GM12878 (cell line): ENCODE measurements at regions not wholly inside any gene's neighbourhood (a gene's known extent, or its start where the extent isn't known, plus 50 kb on each side); places are given as distances from the start of the nearest gene placed in this dataset.

Experiments
- ATAC-seq: fragments of 200-7000 bp; cut with Tn5 transposase; 3 replicates; pipeline ENCODE4 v1.9.1; 2020; ENCODE audit warnings: mild to moderate bottlenecking, moderate library complexity
- BruUV-seq: library from RNA; stranded (reverse); fragments of 400-500 nt; replicated peaks from 2 replicates; lab custom pipeline; 2021; lab: Mats Ljungman, UMichigan
- CTCF ChIA-PET: fragments of 300-600 bp; sonication (Branson Sonifier 250); formaldehyde crosslinking; extraction: SDS; loops from one replicate; lab custom pipeline; 2021; ENCODE audit warnings: inconsistent platforms; lab: Yijun Ruan, JAX
- POLR2A ChIA-PET: fragments of 350-600 bp; formaldehyde crosslinking; extraction: SDS; loops from one replicate; lab custom pipeline; 2021; ENCODE audit warnings: inconsistent platforms; lab: Charles Lee
- RAD21 ChIA-PET: fragments of 300-600 bp; sonication (Branson Sonifier 250); formaldehyde crosslinking; loops from one replicate; lab custom pipeline; 2023; ENCODE audit warnings: antibody characterized with exemption; ENCODE audit not compliant: unreplicated experiment; lab: Charles Lee
- SMC1A ChIA-PET: fragments of 300-600 bp; sonication (Branson Sonifier 250); formaldehyde crosslinking; loops from one replicate; lab custom pipeline; 2023; ENCODE audit not compliant: unreplicated experiment, uncharacterized antibody; lab: Charles Lee
- DNase-seq: peaks from one replicate; pipeline ENCODE4 v3.0.0-alpha.2; 2011; ENCODE audit warnings: low read depth, low spot score
- FAIRE-seq: peaks from 3 replicates; lab custom pipeline; 2011; peaks lifted over from hg19 to GRCh38; lab: Jason Lieb, UNC
- H2AFZ ChIP-seq: 2 replicates; pipeline ENCODE4 v1.6.0; 2011; ENCODE audit warnings: low read depth, low read length, control low read depth; ENCODE audit not compliant: control insufficient read depth
- H3K27ac ChIP-seq: 2 replicates; pipeline ENCODE4 v1.5.1; 2011; ENCODE audit warnings: control low read depth; ENCODE audit not compliant: control insufficient read depth, insufficient read depth
- H3K27me3 ChIP-seq, 2 experiments: replicated peaks in 1 of 2; 2 replicates each; pipeline versions ENCODE4 v1.6.0 to v1.6.1; 2011; ENCODE audit warnings: low read length in 1 of 2; ENCODE audit not compliant: control insufficient read depth in 2 of 2, insufficient read depth in 2 of 2
- H3K36me3 ChIP-seq, 2 experiments: 2 replicates each; pipeline ENCODE4 v1.5.1; 2011; ENCODE audit warnings: low read length in 1 of 2; ENCODE audit not compliant: control insufficient read depth in 2 of 2, insufficient read depth in 2 of 2
- H3K4me1 ChIP-seq: 2 replicates; pipeline ENCODE4 v1.6.1; 2011; ENCODE audit warnings: mild to moderate bottlenecking, low read length, moderate library complexity, mixed read lengths; ENCODE audit not compliant: control insufficient read depth, insufficient read depth
- H3K4me2 ChIP-seq: 2 replicates; pipeline ENCODE4 v1.6.0; 2011; ENCODE audit warnings: control low read depth; ENCODE audit not compliant: control insufficient read depth, insufficient read depth
- H3K4me3 ChIP-seq: fragments of 200-600 bp; sonication (generic); 2 replicates; pipeline ENCODE4 v1.5.1; 2016
- H3K79me2 ChIP-seq: 2 replicates; pipeline ENCODE4 v1.6.0; 2011; ENCODE audit warnings: low read length; ENCODE audit not compliant: control insufficient read depth, insufficient read depth
- H3K9ac ChIP-seq: 2 replicates; pipeline ENCODE4 v1.8.0; 2011; ENCODE audit warnings: low read length, control low read depth, mixed read lengths; ENCODE audit not compliant: control insufficient read depth, insufficient read depth
- H3K9me3 ChIP-seq: replicated peaks from 3 replicates; pipeline ENCODE4 v1.5.1; 2011; ENCODE audit warnings: mild to moderate bottlenecking, low read length; ENCODE audit not compliant: control insufficient read depth, insufficient read depth
- H4K20me1 ChIP-seq: 2 replicates; pipeline ENCODE4 v1.6.0; 2011; ENCODE audit not compliant: control insufficient read depth, insufficient read depth
- BCL3 ChIP-seq: IDR thresholded peaks from 2 replicates; pipeline ENCODE4 v1.6.1; 2011; ENCODE audit warnings: borderline replicate concordance, low read depth, mild to moderate bottlenecking, moderate library complexity, low read length; ENCODE audit not compliant: insufficient read depth, poor library complexity, severe bottlenecking
- BMI1 ChIP-seq: fragments of 450-650 bp; IDR thresholded peaks from 2 replicates; pipeline ENCODE4 v1.6.1; 2016; ENCODE audit warnings: mild to moderate bottlenecking, moderate library complexity, borderline replicate concordance
- BRCA1 ChIP-seq: IDR thresholded peaks from 2 replicates; pipeline ENCODE4 v1.6.1; 2011; ENCODE audit warnings: low read depth, low read length, improper control_type of control experiment
- HCFC1 ChIP-seq: fragments of 150-350 bp; IDR thresholded peaks from 2 replicates; pipeline ENCODE4 v1.6.1; 2014; ENCODE audit warnings: low read length
- IRF4 ChIP-seq: IDR thresholded peaks from 2 replicates; pipeline ENCODE4 v1.6.1; 2011; ENCODE audit warnings: low read depth, low read length
- MTA2 ChIP-seq: fragments of 450-650 bp; IDR thresholded peaks from 2 replicates; pipeline ENCODE4 v1.6.1; 2016; ENCODE audit warnings: low read depth, mild to moderate bottlenecking, moderate library complexity
- NFIC ChIP-seq: IDR thresholded peaks from 2 replicates; pipeline ENCODE4 v1.6.1; 2012; ENCODE audit warnings: low read depth, mild to moderate bottlenecking, inconsistent platforms, low read length, moderate library complexity
- POLR2AphosphoS2 ChIP-seq: IDR thresholded peaks from 2 replicates; pipeline ENCODE4 v1.6.1; 2011; ENCODE audit warnings: low read depth, mild to moderate bottlenecking, low read length, improper control_type of control experiment, moderate library complexity
- PRDM15 ChIP-seq: fragments of 450-650 bp; formaldehyde crosslinking; IDR thresholded peaks from 2 replicates; pipeline ENCODE4 v1.4.0; 2020; ENCODE audit warnings: mild to moderate bottlenecking, moderate library complexity
- RELA ChIP-seq: fragments of 450-650 bp; IDR thresholded peaks from 2 replicates; pipeline ENCODE4 v1.8.0; 2014; ENCODE audit warnings: borderline replicate concordance; ENCODE audit not compliant: partially characterized antibody
- SRF ChIP-seq, 2 experiments: IDR thresholded peaks; 2 replicates each; pipeline ENCODE4 v1.6.1; 2011; ENCODE audit warnings: low read depth in 2 of 2, low read length in 2 of 2, mild to moderate bottlenecking in 1 of 2, moderate library complexity in 1 of 2
- WGBS: methylation state at CpG from one replicate; pipeline ENCODE4 v1.1.6; 2016; ENCODE audit warnings: low lambda C conversion rate; ENCODE audit not compliant: insufficient replicate concordance, insufficient coverage; ENCODE audit errors: missing lambda C conversion rate; 5-methylcytosine and 5-hydroxymethylcytosine counted together
- in situ Hi-C: fragments of 300-500 bp; cut with MboI; formaldehyde crosslinking; loops from 9 replicates; pipeline ENCODE4 v1.14.3; 2018; ENCODE audit warnings: mixed read lengths
- intact Hi-C: fragments of 100-400 bp; cut with micrococcal nuclease; formaldehyde crosslinking; loops from one replicate; pipeline ENCODE4 v1.14.2; 2022; ENCODE audit not compliant: unreplicated experiment
- TF ChIP-seq, protein P1 (sequence below): fragments of 150-350 bp; IDR thresholded peaks from 2 replicates; pipeline ENCODE4 v1.6.1; 2014; ENCODE audit warnings: mild to moderate bottlenecking, low read depth, low read length
- TF ChIP-seq, protein P2 (sequence below): fragments of 450-650 bp; IDR thresholded peaks from 2 replicates; pipeline ENCODE4 v1.6.1; 2016; ENCODE audit warnings: mild to moderate bottlenecking
- TF ChIP-seq, protein P3 (sequence below): fragments of 450-650 bp; IDR thresholded peaks from 2 replicates; pipeline ENCODE4 v1.6.1; 2018; ENCODE audit warnings: mild to moderate bottlenecking, low read depth, moderate library complexity; ENCODE audit not compliant: partially characterized antibody

DNA sequence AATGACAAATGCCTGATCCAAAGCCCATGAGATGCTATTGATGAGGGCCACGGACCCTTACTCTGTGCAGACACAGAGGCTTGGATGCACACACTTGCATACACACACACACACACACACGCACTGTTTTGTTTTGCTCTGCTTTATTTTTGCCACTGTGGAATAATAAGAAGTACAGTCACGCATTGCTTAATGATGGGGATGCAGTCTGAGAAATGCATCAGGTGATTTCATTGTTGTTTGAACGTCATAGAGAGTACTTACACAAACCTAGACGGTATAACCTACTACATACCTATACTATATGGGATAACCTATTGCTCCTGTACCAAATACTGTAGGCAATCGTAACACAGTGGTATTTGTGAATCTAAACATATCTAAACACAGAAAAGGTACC lies 104.4 kb downstream of the RHOU start:
- RAD21 ChIA-PET, result no interaction called here
- intact Hi-C loops, result no loop called here
- WGBS, result 24% methylated on average over 6 of the region's 6 CpGs
- TF ChIP-seq BRCA1 (no peak), HCFC1 (no peak), IRF4 (no peak), BMI1 (no peak), RELA (no peak), PRDM15 (CRISPR knock-in tag) (no peak), NFIC (no peak), POLR2AphosphoS2 (no peak), SRF (IDR thresholded peaks at IDR 0.05; ENCODE audit: low read depth in 2 of 2, low read length in 2 of 2) (no peak), MTA2 (no peak), BCL3 (no peak)
- TF ChIP-seq, protein P1, sequence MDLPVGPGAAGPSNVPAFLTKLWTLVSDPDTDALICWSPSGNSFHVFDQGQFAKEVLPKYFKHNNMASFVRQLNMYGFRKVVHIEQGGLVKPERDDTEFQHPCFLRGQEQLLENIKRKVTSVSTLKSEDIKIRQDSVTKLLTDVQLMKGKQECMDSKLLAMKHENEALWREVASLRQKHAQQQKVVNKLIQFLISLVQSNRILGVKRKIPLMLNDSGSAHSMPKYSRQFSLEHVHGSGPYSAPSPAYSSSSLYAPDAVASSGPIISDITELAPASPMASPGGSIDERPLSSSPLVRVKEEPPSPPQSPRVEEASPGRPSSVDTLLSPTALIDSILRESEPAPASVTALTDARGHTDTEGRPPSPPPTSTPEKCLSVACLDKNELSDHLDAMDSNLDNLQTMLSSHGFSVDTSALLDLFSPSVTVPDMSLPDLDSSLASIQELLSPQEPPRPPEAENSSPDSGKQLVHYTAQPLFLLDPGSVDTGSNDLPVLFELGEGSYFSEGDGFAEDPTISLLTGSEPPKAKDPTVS, result no peak
- TF ChIP-seq, protein P2, sequence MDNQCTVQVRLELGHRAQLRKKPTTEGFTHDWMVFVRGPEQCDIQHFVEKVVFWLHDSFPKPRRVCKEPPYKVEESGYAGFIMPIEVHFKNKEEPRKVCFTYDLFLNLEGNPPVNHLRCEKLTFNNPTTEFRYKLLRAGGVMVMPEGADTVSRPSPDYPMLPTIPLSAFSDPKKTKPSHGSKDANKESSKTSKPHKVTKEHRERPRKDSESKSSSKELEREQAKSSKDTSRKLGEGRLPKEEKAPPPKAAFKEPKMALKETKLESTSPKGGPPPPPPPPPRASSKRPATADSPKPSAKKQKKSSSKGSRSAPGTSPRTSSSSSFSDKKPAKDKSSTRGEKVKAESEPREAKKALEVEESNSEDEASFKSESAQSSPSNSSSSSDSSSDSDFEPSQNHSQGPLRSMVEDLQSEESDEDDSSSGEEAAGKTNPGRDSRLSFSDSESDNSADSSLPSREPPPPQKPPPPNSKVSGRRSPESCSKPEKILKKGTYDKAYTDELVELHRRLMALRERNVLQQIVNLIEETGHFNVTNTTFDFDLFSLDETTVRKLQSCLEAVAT, result no peak
- TF ChIP-seq, protein P3, sequence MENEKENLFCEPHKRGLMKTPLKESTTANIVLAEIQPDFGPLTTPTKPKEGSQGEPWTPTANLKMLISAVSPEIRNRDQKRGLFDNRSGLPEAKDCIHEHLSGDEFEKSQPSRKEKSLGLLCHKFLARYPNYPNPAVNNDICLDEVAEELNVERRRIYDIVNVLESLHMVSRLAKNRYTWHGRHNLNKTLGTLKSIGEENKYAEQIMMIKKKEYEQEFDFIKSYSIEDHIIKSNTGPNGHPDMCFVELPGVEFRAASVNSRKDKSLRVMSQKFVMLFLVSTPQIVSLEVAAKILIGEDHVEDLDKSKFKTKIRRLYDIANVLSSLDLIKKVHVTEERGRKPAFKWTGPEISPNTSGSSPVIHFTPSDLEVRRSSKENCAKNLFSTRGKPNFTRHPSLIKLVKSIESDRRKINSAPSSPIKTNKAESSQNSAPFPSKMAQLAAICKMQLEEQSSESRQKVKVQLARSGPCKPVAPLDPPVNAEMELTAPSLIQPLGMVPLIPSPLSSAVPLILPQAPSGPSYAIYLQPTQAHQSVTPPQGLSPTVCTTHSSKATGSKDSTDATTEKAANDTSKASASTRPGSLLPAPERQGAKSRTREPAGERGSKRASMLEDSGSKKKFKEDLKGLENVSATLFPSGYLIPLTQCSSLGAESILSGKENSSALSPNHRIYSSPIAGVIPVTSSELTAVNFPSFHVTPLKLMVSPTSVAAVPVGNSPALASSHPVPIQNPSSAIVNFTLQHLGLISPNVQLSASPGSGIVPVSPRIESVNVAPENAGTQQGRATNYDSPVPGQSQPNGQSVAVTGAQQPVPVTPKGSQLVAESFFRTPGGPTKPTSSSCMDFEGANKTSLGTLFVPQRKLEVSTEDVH, result no peak

More for the DNA sequence above, 104.4 kb downstream of the RHOU start:
- no peaks in the 10 kb centered on the region; the same call in 2 of the 3 replicates for H3K9me3 ChIP-seq
- CTCF ChIA-PET, result no interaction called here
- no peak for DNase-seq
- no peaks in the 10 kb centered on the region for H3K79me2 ChIP-seq
- in situ Hi-C loops, result no loop called here
- no peaks in the 10 kb centered on the region for H3K4me1 ChIP-seq
- POLR2A ChIA-PET, result no interaction called here
- FAIRE-seq, result no peak
- no peak overlapping the region for H3K4me2 ChIP-seq
- H3K36me3 ChIP-seq, result no peaks in the 10 kb centered on the region
- H2AFZ ChIP-seq, result no peak overlapping the region
- SMC1A ChIA-PET, result interaction anchor here (2.8 kb wide), 1 partner anchor 9 kb away, joined by 23 read pairs; no protein-coding TSS in a partner anchor
- BruUV-seq, result no TSS peak
- no peak overlapping the region for H3K9ac ChIP-seq
- H3K27me3 ChIP-seq, result 0 out of 4 replicates have a peak, but pooled peaks cover 0 to 2% of the 10 kb centered on the region in 2 experiments
- no peak for ATAC-seq
- H4K20me1 ChIP-seq, result no peaks in the 10 kb centered on the region
- no peak overlapping the region for H3K4me3 ChIP-seq
- H3K27ac ChIP-seq, result no peak overlapping the region
